GM12878 (cell line): ENCODE measurements at regions not wholly inside any gene's neighbourhood (a gene's known extent, or its start where the extent isn't known, plus 50 kb on each side); places are given as distances from the start of the nearest gene placed in this dataset.

Experiments used
- EGR1 ChIP-seq, 2 experiments: IDR thresholded peaks; 1 replicate in 1 of 2; 2 replicates in 1 of 2; pipeline ENCODE4 v1.6.1; 2011 to 2012; ENCODE audit warnings: low read depth in 2 of 2, low read length in 2 of 2, borderline replicate concordance in 1 of 2, mild to moderate bottlenecking in 1 of 2, moderate library complexity in 1 of 2
- EP300 ChIP-seq, 2 experiments: fragments of 150-350 bp in 1 of 2; IDR thresholded peaks; 2 replicates each; pipeline ENCODE4 v1.6.1; 2011 to 2012; ENCODE audit warnings: low read depth in 2 of 2, low read length in 2 of 2, borderline replicate concordance in 1 of 2, improper control_type of control experiment in 1 of 2, inconsistent platforms in 1 of 2; ENCODE audit not compliant: control insufficient read depth in 1 of 2
- PML ChIP-seq: IDR thresholded peaks from 2 replicates; pipeline ENCODE4 v1.6.1; 2012; ENCODE audit warnings: low read length, inconsistent platforms
- ZBTB11 ChIP-seq: fragments of 450-650 bp; formaldehyde crosslinking; IDR thresholded peaks from 2 replicates; pipeline ENCODE4 v1.5.0; 2022; ENCODE audit warnings: mild to moderate bottlenecking, missing genetic modification characterization
- ZNF687 ChIP-seq: fragments of 450-650 bp; IDR thresholded peaks from 2 replicates; pipeline ENCODE4 v1.6.1; 2017; ENCODE audit warnings: mild to moderate bottlenecking, moderate library complexity

GRCh38 chr5:68720884-68721610 is 372.8 kb upstream of the SLC30A5 start (continued):
- TF ChIP-seq ZBTB11 (no peak), EGR1 (IDR thresholded peaks at IDR 0.05; ENCODE audit: borderline replicate concordance in 1 of 2, low read depth in 2 of 2, low read length in 2 of 2) (no peak), EP300 (IDR thresholded peaks at IDR 0.05; ENCODE audit: borderline replicate concordance in 1 of 2, control insufficient read depth in 1 of 2, low read depth in 2 of 2, low read length in 2 of 2) (no peak), PML (no peak), ZNF687 (no peak)
- TF ChIP-seq, all 136 proteins: peak for 0
